Activated CD8-positive, alpha-beta memory T cell treated with anti-CD3 and anti-CD28 coated beads, Interleukin-2, amount 50 U/mL, for 24 hours (primary cell): ENCODE measurements at regions not wholly inside any gene's neighbourhood (a gene's known extent, or its start where the extent isn't known, plus 50 kb on each side); places are given as distances from the start of the nearest gene placed in this dataset.
"Not testable (repeated sequence)": the region's sequence is repeated elsewhere in the genome, so short reads cannot be mapped to it uniquely, and the experiment has no call there.

Experiments
- DNase-seq: peaks from one replicate; pipeline ENCODE4 v3.0.0-alpha.2; 2020; ENCODE audit errors: extremely low read depth

- DNase-seq: no peak
These were observed 50.5 kb upstream of the PARP4 start for GRCh38 chr13:24563087-24563486.

- DNase-seq: not testable (repeated sequence)
These were observed 51.4 kb upstream of the PARP4 start for GRCh38 chr13:24563971-24564370.

GRCh38 chr13:24564881-24565280, 52.3 kb upstream of the PARP4 start:
- DNase-seq: no peak

- not testable (repeated sequence) for DNase-seq
These were observed 55.0 kb upstream of the PARP4 start for GRCh38 chr13:24567593-24567992.

GRCh38 chr13:24574847-24575246, 62.3 kb upstream of the PARP4 start:
- DNase-seq: no peak

GRCh38 chr13:24580315-24580714, 67.7 kb upstream of the PARP4 start:
- not testable (repeated sequence) for DNase-seq

GRCh38 chr13:24581578-24581977, 69.0 kb upstream of the PARP4 start:
- not testable (repeated sequence) for DNase-seq

GRCh38 chr13:24591697-24592096, 79.1 kb upstream of the PARP4 start:
- DNase-seq: not testable (repeated sequence)

GRCh38 chr13:24597906-24598670, 82.1 kb upstream of the ATP12A start:
- DNase-seq: not testable (repeated sequence)

GRCh38 chr13:24599019-24599791, 81.0 kb upstream of the ATP12A start:
- DNase-seq: not testable (repeated sequence)

GRCh38 chr13:24605923-24606372, 74.3 kb upstream of the ATP12A start:
- no peak for DNase-seq

GRCh38 chr13:24606486-24607170, 73.6 kb upstream of the ATP12A start:
- no peak for DNase-seq

- DNase-seq: no peak
These were observed 69.3 kb upstream of the ATP12A start for GRCh38 chr13:24610956-24611355.

- no peak for DNase-seq
These were observed 67.5 kb upstream of the ATP12A start for GRCh38 chr13:24612726-24613125.

- no peak for DNase-seq
These were observed 67.1 kb upstream of the ATP12A start for GRCh38 chr13:24613128-24613527.

GRCh38 chr13:24613755-24614154, 66.5 kb upstream of the ATP12A start:
- no peak for DNase-seq

GRCh38 chr13:24614306-24615080, 65.7 kb upstream of the ATP12A start:
- no peak for DNase-seq

GRCh38 chr13:24615114-24615513, 65.1 kb upstream of the ATP12A start:
- no peak for DNase-seq

GRCh38 chr13:24615911-24616472, 64.2 kb upstream of the ATP12A start:
- no peak for DNase-seq

- DNase-seq: no peak
These were observed 63.7 kb upstream of the ATP12A start for GRCh38 chr13:24616514-24616913.
